Activated CD8-positive, alpha-beta memory T cell treated with anti-CD3 and anti-CD28 coated beads for 24 hours (primary cell): ENCODE measurements at regions not wholly inside any gene's neighbourhood (a gene's known extent, or its start where the extent isn't known, plus 50 kb on each side); places are given as distances from the start of the nearest gene placed in this dataset.

Experiments used
- DNase-seq: peaks from one replicate; pipeline ENCODE4 v3.0.0-alpha.2; 2020

DNA sequence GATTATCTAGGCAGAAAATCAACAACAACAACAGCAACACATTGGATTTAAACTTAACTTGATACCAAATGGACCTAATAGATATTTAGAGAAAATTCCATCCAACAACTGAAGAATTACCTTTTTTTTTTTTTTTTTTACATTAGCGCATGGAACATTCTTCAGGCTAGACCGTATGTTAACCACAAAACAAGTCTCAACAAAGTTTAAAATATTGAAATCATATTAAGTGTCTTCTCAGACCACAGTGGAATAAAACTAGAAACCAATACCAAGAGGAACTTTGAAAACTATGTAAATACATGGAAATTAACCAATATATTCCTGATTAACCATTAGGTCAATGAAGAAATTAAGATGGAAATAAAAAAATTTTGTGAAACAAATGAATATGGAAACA, 315.8 kb downstream of the CSNK1G3 start:
- no peak for DNase-seq

DNA sequence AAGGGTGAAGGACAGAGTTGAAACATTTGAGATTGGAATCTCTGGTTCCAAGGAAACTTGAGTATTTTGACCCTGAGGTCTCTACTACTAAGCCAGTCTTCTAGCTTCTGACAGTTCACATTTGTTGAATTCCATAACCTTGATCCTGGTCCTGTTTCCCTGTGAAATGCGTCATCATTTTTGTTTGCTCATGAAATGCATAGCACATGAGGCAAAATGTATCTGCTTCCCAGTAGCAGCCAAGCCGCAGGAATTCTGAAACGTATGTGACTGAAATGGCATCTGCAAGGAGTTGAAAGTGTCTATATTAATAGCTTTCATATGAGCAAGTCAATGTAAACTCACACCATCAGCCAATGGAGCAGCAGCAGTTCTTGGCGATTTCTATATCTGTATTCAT, 307.9 kb downstream of the CSNK1G3 start:
- DNase-seq, result no peak

DNA sequence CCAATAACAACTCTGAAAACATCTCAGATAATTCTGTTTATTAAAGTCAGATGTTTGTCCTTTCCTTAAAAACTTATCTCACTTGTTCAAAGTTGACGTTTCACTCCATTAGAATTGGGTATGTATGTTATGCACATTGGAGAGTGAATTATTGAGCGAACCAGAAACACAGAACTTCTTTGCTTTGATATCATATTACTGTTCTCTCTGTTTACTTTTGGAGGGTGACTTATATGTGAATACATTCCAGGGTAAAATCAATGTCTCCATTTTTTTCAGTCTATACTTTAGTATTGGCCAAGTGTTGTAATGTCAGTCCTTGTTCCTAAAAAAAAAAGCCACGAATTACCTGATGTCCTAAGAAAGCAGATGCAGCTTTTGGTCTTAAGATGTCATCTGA, 307.4 kb downstream of the CSNK1G3 start:
- no peak for DNase-seq

DNA sequence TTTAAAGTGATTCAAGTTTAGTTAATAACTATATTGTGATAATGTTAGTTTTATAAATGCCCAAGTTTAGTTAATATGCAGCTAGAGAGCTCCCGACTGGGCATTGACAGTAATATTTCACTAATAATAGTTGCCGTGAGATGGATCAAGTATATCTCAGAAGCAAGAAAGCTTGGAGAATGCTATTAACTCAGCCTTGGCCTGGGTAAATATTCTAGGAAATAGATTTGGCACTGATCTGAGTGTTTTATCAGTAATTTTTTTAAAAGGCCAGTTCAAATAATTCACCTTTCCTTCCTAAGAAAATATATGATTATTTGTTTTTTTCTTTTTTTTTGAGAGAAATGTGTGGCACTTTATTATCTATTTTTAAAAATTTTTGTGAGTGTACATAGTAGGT, 305.3 kb downstream of the CSNK1G3 start:
- DNase-seq, result no peak

DNA sequence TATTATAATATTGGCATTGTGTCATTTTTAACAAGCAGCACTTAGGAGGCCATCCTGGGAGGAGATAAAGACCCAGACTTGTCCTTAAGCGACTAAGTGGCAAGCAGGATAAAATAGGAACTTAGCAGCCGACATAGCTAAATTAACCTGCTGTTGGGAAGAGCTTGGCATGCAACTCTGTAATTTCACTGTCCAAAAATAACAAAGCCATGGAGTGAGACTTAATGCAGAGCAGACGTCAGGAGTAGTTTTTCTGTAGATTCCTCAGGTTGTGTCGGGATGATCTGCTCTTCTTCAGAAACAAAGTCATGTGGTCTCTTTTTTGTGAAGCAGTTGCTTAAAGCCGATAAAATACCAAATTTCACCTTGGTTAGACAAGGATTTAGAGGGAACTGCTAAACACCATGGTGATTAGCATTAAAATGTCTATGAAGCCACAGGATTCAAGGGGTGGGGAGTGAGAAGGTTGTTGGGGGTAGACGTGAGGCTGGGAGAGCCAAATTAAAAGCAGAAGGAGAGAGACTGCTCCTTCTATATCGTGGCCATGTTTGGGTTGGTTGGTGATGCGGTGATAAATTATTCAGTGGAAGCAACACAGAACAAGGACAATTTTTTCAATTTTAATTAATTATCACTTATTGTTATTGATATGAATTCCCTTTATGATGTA, 303.0 kb downstream of the CSNK1G3 start:
- no peak for DNase-seq

DNA sequence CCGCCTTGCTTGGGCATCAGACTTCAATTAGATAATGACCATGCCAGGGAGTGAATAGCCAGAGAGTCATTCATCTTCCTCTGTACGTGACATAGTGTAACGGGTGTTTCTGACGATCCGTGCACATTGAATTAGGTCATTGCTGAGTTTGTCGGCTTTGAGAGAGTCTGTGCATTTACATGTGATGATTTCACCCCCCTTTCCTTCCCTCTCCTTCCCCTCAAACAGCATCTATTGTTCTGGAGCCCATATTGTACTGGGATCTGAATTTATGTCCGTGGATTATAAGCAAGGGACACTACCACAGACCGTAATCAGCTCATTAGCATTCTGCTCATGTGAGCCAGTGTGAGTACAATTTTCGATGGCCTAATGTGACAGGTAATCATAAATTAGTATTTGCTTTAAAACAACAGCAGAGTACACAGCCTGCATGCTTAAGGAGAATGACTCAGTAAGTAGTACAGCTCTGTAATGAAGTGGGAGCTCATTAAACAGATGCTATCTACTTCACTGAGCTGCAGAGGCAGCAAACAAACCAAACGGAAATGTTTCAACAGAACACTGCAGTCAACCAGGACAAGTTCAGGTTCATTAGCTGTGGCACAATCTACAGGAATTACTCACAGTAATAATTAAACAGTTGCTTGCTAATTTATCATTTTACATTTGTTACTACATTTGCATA, 302.1 kb downstream of the CSNK1G3 start:
- no peak for DNase-seq

DNA sequence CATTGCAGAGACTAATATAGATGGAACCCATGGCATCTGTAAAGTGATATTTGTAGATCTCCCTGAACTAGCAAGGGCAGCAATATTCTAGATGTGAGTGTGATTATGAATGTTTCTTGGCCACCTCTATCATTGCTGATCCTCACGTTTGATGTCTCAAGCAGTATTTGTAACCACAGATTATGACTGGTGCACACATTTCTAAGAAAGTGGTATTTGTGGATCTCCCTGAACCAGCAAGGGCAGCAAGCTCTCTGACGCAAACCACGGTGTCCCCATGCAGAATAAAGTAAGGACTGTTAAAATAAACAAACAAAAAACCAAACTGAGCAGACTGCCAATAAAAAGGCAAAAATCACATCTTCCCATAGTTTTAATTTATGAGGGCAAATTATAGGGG, 301.3 kb downstream of the CSNK1G3 start:
- no peak for DNase-seq

DNA sequence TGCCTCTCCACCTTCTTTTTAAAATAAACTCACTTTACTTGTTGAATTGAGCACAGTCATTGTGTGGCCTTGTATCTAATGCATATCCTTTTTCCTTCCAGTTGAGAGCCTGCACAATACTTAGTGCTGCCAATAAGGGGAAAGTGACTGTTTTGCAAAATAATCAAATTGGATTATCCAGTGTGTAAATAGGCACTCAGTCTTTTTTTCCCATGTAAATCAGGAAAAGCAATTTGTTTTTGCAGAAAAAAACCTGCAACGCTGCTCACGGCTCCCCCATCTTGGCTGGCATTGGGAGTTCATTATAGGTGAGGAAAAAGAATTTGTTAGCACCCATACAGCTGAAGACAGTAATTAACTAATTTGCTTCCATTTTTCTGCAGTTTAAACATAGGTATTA, 299.9 kb downstream of the CSNK1G3 start:
- DNase-seq, result no peak

DNA sequence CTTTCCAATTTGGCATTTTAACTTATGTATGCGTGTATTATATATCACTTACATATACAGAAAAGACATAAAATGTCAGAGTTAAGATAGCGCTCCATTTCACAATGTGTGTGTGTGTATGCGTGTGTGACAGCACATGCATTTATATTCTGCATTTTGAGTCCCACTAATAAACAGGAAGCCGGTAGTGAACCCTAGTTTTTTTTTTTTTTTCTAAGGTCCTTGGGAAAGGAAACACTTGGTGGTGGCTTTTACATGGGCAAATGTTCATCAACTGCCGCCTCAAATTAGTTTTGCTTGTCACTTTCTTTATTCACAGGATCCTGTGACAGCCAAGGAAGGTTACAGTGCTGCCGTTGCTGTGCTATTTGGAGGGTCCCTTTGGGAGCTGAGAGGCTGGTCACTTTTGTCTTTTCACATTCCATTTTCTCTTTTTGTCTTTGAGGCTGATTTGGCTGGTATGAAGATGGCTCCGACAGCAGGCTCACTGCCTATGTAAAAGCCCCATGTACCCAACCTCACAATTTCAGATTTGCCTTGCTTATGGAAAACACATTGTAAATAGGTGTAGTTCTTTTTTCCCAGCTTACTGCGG, 298.9 kb downstream of the CSNK1G3 start:
- DNase-seq, result no peak

DNA sequence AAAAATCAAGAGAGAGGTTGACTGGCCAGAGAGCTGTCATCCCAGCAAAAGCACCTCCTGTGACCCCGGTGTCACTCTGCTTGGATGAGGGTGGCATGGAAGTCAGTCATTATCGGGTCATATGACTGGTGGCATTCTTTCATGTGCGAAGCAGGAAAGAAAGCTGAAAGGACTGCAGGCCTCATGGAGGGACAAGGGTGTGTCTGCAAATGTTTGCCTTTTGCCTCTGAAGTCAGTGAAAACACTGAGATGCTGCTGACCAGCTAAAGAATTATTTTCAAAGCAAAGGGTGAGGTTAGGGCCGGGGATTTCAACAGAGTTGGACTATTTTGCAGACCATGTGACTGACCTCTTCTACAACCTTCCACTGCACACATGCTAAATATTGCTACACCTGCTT, 298.3 kb downstream of the CSNK1G3 start:
- DNase-seq, result no peak

DNA sequence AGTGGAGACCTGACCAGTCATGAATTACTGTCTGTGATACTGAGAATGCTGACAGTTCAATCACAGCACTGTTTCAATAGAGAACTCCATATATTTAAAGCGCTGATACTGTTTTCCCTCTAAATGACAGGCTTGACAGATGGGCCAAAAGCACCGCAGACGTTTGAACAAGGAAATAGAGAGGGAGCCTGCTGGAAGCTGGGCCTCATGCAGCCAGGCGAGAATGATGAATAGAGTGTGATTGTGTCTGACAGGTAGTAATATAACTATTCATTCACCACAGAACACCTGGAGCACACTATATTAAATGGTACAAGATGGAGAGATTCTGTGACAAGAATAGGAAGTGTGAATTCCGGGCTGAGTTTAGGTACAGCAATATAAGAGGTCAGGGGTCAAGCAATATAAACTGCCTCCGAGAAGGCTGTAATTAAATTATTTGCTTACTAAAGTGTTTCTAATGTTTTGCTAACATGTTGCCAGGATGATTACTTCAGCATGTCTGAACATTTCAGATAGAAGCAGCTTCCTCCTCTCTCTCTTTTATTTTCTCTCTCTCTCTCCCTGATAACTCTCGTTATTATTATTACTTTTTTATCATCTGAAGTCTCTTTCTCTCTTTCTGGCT, 297.7 kb downstream of the CSNK1G3 start:
- no peak for DNase-seq

DNA sequence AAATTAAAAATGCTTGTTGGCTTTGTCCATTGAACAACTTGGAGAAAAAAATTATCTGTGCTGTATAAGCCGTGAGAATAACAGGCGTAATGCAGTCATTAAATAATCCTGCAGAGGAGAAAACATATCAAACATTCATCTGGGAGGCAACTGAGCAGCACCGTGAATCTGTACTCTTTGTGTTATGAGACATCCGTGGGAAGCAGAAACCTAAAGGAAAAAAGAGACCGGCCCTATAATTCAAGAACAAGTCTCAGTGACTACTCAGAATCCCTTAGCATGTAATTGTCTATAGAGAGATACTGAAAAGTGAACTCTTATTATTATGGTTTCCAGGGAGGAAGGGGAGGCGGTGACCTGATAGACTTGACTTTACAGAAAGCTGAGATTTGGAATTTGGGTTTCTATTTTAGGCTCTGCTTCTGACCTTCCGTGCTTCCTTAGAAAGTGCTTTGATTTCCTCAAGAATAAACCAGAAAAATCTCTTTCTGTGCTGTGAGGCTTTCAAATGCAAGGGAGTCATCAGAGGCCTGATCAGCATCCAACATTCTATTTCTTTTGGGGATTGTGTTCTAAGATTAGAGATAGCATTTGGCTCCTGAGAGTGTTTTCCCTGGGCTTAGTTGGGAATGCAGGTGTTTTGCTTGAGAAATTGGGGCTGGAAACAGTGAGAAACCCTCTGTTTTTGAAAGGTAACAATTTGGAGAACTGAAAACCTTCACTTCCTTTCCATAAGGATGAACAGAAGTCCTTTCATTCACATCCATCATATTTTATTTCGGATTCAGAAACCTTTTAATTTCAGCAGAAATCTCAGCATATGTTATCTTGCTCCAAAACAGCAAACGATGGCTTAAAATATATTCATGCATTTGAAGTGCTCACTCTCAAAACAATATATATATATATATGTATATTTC, 296.7 kb downstream of the CSNK1G3 start:
- DNase-seq, result no peak

DNA sequence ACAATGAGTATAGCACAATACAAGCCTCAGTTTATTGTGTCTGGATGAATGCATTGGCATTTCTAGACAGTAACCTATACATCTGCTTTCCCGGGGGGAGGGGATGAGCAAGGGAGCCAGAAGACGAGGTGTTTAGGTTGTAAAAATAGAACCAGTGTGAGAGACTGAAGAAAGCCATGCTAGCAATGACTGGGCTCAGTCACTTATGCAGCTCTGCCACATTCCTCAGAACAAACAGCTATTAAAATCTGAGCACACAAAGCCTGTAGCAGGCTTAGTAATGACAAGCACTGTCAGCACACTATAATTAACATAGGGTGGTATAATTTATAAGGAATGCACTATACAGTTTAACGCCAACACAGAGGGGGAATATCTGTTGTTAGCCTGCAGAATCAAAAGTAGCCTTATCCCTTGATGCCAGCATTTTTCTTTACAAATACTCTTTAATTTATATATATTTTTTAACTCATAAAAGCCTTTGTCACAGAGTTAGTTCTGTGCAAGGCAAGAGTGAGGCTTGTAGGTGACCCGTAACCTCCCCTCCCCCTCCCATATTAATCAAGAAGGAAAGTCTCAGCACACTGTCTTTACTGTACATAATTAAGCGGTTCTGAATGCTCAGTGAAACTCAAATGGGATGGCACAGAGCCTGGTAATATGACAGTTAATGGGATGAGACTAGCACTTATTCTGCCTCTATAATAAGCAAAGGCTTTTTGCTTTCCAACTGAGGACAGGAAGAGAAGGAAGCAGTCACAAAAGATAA, 295.4 kb downstream of the CSNK1G3 start:
- no peak for DNase-seq

DNA sequence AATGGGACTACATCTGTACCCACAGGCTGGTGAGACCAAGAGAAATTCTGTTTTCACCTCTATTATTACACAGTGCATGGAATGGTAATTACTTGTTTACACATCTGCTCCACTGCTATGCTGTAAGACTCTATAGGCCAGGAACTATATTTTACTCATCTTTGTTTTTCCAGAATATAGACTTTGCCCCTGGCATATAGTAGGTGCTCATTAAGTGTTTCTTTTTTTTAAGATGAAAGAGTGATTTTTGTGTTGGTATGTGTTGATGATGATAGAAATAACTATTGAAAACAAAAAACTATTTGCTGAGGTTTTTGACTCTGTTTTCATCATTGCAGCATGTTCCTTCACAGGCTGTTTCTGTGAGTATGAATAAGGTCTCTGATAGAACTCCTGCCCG, 294.7 kb downstream of the CSNK1G3 start:
- DNase-seq, result no peak

DNA sequence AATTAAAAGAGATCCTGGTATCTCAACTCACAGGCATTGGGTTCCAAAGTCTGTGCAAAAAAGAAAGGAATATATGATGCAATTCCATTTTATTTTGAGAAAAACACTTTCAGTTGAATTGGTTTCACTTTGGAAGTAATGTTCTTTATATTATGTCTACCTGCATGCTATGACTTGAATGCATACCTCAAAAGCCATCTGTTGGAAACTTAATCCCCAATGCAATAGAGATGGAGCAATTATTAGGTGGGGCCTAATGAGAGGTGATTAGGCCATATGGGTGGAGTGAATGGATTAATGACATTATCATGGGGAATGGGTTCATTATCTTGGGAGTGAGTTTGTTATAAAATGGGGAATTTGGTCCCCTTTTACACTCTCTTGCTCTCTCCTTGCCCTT, 293.3 kb downstream of the CSNK1G3 start:
- DNase-seq, result no peak

DNA sequence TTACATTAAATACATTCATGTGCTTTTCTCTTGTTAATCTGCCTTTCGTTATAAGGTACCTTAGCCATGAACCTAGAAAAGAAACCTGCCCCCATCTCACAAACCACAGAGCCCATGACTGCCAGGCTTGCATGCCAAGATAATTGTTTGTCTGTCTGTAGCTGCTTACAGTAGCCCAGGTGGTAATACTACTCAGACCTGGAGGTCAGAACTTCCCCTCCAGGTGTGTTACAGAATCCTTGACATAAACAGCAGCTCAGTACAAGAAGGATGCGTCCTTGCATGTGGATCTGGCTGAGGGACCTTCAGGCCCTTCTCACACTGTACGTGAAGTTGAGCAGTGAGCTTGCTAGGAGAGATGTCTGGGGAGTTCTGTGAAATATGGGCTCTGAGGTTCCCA, 291.4 kb downstream of the CSNK1G3 start:
- DNase-seq, result no peak

DNA sequence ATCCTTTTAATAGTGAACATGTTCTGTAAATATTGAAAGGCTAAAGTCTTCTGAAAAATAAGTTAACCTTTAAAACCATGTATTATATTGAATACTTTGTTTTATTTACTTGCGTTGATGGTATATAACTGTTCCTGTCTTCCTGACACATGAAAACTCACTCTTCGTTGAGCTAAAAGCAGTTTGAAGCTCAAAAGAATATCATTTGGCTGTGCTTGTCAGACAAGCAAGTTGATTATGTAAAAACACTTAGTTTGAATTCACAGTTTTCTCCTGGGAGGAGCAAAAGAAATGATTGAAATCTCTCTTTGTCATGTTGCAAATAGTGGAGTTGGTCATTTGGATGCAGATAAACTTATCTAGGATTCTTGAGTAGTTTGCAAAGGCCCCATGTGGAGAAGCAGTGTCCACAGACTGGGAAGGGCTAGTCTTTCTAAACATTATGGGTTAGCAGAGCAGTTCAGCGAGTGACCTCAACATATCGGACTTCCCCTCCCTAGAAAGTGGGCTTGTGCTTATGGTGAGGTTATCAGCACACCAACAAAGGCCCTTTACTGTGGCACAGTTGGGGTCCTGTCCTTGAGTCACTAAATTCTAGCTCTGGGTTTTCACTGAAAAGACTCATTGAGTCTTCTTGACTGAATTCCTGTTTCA, 290.4 kb downstream of the CSNK1G3 start:
- no peak for DNase-seq

DNA sequence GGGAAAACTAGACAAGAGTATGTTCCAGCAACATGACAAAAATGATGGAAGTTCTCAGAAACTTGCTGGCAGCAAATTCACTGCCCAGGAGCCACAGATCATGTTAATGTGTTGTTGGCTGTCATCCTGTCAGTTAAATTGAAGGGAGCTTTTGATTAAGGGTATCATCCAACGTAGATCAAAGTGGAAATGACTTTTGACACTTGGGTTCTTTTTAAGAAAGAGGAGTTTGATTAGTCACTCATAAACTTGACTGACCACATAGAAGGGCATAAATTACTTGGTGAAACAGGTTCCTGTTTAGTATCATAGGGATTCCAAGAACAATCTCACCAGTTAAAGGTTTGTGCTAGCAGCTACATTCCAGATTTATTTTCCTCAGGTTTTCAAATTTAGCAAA, 288.7 kb downstream of the CSNK1G3 start:
- DNase-seq, result no peak

DNA sequence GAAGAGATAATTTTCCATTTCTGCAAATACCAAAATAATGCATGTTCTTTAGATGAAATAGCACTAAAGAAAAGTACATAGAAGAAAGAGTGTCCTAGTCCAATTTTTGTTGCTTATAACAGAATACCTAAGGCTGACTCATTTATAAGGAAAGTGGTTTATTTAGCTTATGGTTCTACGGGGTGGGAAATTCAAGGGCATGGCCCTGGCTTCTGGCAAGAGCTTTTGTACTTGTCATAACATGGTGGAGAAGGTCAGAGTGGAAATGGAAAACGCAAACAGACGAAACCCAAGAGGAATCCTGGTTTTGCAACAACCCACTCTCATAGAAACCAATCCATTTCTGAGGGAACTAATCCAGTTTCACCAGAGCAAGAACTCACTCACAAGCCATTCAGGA, 283.7 kb downstream of the CSNK1G3 start:
- DNase-seq, result no peak

DNA sequence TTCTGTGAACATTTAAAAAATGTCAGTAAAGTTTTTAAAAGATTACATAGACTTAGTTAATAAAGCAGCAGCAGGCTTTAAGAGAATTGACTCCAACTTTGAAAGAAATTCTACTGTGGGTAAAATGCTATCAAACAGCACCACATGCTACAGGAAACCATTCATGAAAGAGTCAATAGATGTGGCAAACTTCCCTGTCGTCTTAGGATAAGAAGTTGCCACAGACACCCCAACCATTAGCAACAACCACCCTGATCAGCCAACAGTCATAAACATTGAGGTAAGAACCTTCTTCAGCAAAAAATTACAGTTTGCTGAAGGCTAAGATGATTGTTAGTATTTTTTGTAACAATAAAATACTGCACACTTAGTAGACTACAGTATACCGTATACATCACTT, 278.2 kb downstream of the CSNK1G3 start:
- no peak for DNase-seq

DNA sequence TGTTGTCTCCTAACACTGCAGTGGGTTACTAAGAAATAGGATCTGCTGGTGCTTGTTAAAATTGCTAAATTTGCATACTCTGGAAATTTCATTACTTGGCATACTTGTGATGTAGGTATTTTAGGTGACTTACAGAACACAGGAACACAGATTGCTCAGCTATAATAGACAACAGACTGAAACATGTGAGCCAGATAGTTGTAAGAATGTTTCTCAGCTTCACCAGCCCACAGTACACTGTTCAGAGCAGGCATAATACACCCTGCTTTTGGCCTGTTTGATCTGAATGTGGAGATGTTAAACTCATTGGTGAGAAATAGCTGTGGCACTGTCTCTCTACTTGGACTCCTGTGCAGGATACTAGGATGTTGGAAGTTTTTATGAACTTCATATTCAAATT, 275.7 kb downstream of the CSNK1G3 start:
- DNase-seq, result no peak

DNA sequence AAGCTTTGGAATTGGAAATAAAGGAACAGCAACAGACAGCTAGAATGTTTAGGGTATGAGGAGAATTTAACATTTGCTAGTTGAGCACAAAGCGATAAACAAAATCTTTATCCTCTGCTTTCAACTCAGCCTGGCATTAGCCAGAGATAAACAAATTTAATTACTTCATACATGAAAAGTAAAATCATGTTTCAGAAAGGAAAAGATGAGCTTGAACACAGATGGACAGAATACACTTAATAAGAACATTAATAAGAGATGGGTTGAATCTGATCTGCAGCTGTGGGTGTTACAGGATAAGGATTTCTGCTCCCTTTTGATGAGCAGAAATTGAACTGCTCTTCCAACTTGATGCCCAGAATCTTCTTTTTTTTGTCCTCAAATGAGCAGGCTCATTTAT, 275.2 kb downstream of the CSNK1G3 start:
- DNase-seq, result no peak
